AG08396 (cell line): ENCODE measurements at regions not wholly inside any gene's neighbourhood (a gene's known extent, or its start where the extent isn't known, plus 50 kb on each side); places are given as distances from the start of the nearest gene placed in this dataset.
A peak's percentile ranks its signal among the peaks of the same experiment; 100 is the strongest.

Source experiments
- DNase-seq: peaks from one replicate; pipeline ENCODE4 v3.0.0; 2012; ENCODE audit warnings: low spot score, mixed read lengths

DNA sequence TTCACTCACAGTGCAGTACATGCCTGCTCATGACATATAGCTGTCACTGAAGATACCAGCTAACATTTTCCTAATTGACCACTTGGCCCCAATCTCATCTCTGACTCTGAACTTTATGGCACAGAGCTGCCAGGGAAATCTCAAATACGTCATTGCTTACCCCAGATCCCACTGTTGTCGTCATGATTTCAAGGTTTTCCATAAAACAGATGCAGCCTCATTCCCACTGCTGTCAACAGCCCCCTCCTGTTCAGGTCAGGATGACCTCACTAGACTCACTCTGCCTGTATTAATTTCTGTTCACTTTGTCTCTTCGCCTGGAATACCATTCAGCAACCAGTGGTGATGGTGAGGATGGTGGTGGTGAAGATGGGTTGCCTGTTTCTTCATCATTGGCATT is 262.6 kb upstream of the TPM1 start:
- no peak for DNase-seq

GRCh38 chr15:62781081-62781497 is 261.5 kb upstream of the TPM1 start:
- no peak for DNase-seq

GRCh38 chr15:62782071-62782841 is 260.3 kb upstream of the TPM1 start:
- peak; percentile 77 for DNase-seq

DNA sequence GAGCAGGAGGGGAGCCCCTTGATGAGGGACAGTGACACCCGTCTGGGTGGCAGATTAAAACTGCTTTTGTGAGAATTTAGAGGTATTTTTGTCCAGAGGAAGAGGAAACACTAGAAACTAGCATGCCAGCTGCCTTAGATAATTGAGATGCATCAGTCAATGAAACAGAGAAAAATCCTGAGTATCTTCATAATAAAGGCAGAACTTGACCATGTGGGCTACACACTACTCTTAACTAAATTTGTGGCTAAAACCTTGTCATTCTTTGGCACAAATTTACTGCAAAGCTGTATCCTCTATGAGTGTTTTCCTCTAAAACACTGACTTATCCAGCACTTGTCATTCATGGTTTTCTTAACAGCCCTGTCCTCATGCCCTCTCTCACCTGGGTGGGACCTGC is 259.7 kb upstream of the TPM1 start:
- DNase-seq: no peak

DNA sequence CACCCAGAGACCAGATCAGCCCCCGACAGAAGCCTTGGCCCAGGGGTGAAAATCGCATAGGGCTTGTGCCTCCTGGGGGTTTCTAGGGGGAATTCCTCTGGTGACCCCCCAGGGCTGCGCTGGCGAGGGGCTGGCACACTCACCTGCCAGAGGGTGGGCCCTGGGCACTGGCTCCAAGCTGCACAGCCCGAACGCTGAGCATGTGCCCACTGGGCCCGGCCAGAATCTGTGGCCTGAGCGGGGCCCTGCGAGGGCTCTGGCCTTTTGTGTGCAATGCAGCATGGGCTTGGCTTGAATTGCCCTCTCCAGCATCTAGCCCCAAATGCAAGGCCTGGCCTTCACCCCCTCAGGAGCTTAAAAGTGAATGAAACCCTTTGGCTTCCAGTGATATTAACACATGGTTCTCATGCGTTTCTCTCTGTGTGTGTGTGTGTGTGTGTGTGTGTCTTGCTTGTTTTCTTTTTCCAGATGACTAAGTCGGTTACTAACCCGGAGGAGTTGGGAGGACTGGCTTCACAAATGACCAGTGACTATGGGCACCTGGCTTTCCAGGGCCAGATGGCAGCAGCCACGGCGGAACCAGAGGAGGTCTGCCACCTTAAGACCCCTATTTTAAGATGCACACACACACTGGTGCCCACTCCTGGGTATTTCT is 259.1 kb upstream of the TPM1 start:
- DNase-seq: peak; percentile 73

- DNase-seq: no peak
These were observed 256.4 kb upstream of the TPM1 start for GRCh38 chr15:62785881-62786828.

GRCh38 chr15:62787401-62787800 is 255.1 kb upstream of the TPM1 start:
- DNase-seq: no peak

DNA sequence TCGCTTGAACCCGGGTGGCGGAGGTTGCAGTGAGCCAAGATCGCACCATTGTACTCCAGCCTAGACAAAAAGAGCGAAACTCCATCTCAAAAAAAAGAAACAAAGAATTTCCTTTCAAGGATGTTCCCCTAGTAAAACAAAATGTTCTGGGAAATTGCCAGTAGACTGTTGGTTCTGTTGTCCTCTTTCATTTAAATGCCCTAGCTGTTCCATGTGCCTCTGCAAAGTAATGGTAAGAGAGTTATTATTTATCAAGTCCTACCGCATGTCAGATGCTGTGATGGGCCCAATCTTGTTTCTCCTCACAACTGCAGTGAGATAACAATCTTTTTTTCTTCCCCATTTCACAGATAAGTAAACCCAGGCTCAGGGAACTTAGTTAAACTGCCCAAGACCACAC is 254.3 kb upstream of the TPM1 start:
- DNase-seq: no peak

DNA sequence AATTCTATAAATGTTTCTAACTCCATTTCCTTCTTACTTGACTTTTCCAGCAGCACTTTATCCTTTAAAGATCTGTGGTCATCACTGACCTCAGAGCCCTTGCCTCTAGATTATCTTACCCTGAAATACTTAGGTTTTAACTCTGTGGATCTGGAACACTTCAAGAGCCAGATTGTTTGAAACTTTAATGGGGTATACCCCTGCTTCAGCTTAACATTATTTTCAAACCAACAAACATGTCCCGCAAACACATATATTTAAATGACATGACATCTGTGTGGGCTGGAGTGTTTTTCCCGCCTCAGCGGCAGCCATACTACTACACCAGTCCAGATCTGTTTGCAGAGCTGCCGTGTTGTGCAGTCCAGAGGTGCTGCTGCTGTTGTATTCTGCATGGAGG is 252.0 kb upstream of the TPM1 start:
- no peak for DNase-seq

DNA sequence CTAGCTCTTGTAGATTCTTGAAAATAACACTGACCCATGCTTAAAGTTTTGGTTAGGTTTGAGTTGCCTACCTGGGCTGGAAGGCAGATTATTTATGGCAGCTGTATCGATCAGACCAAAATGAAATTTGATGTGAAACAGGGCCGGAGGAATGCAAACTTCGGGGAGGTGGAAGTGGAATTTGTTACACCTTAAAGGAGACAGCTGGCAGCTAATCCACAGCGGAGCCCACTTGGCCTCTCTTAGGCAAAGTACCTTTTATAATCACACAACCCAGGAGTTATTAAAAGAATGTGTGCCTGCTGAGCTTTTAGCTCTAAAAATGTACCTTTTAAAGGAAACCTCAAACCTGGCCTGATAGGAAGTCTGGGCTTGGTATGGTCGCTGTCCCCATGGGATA is 250.9 kb upstream of the TPM1 start:
- no peak for DNase-seq

DNA sequence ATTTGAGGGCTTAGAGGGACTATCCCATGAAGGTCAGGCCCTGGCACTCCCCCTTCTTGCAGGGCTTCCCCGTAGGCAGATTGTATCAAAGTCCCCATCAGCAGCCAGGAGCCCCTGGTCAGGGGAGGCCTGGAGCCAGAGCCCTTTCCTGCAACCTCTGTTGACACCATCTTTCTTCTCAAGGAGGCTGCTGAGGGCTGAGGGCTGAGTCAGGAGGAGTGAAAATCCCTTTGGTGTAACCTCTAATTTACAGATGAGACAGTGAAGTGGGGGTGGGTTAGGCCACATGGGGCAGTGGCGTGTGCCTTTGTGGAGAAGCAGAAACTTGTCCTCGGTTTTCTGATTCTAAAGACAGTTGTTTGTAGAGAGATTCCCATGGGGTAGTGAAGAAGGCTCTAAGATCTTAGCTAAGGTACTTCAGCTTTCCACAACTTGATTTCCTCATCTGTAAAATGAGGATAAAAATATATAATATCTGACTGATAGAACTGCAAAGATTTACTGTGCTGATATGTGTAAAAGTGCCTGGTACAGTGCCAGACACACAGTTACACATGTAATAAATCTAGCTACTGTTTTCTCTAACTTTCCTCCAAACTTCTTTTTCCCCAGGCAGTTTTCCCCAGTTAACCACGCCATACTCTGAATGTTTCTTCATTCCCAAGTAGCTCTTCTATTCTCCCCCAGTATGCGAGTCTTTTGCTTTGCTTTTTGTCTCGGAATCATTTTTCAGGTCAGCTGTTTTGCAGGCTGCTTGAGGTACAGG is 249.4 kb upstream of the TPM1 start:
- DNase-seq: no peak

GRCh38 chr15:62793752-62794144 is 248.8 kb upstream of the TPM1 start:
- no peak for DNase-seq

DNA sequence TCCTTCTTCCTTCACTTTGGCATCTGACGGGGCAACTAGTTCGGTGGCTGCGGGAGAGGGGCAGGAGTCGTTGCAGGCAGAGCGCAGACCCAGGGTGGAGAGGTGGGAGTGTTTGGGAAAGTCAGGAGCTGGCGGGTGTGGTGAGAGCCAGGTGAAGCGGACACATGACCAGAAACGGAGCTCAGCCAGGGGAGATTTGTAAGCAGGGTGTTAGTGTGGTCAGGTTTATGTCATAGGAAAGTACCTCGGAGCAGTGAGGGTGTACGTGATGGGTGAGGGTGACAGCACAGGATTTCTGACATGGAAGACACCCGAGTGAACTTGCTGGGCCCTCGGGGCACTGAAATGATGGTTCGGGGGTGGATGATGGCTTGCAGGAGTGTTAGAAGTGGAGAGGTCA is 247.4 kb upstream of the TPM1 start:
- DNase-seq: no peak

GRCh38 chr15:62795700-62796695 is 246.5 kb upstream of the TPM1 start:
- no peak for DNase-seq

GRCh38 chr15:62797171-62797570 is 245.4 kb upstream of the TPM1 start:
- DNase-seq: no peak

DNA sequence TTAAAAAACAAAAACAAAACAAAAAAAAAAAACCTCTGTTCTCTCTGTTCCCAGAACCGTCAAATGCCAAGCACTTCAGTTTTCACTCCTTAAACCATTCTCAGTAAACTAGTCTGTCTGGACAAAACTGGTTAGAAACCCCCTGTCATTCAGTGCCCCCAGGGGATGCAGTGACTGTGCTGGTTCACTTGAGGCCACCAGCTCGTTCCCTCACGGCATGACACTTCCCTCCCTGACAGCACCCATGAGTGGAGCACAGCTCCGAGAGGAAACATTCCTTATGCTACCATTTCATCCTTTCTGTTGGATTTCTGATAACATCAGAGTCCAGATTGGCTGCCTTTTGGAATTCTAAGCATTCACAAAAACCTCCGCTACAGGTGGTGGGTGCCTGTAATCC is 244.0 kb upstream of the TPM1 start:
- DNase-seq: no peak

GRCh38 chr15:62799037-62799436 is 243.5 kb upstream of the TPM1 start:
- DNase-seq: no peak

GRCh38 chr15:62799919-62800318 is 242.6 kb upstream of the TPM1 start:
- DNase-seq: no peak

DNA sequence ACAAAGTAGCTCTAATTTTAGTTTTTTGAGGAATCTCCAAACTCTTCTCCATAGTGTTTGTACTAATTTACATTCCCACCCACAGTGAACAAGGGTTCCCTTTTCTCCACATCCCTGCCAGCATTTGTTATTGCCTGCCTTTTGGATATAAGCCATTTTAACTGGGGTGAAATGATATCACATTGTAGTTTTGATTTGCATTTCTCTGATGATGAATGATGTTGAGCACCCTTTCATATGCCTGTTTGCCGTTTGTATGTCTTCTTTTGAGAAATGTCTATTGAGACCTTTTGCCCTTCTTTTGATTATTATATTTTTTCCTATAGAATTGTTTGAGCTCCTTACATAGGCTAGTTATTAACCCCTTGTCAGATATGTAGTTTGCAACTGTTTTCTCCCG is 239.9 kb upstream of the TPM1 start:
- no peak for DNase-seq

DNA sequence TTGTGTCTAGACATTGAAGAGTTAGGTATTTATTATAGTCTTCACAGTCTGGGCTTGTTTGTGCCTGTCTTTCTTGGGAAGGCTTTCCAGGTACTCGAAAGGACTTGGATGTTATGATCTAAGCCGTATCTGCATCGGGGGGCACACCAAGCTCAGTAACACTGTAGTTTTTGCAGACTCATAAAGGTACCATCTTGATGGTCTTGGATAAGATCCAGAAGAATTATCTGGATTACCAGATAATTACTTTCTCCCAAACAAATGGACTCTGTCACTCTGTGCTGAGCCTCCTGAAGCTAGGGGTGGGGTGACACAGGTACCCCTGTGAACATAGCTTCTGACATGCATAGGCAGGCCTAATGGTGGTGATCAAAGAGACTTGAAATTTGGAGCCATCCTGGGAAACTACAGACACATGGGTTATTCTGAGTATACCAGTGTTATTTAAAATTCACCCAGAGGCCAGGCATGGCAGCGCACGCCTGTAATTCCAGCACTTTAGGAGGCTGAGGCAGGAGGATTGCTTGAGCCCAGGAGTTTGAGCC is 238.6 kb upstream of the TPM1 start:
- DNase-seq: no peak
